HepG2 (cell line): ENCODE measurements at regions not wholly inside any gene's neighbourhood (a gene's known extent, or its start where the extent isn't known, plus 50 kb on each side); places are given as distances from the start of the nearest gene placed in this dataset.

Source experiments
- ATAC-seq: fragments of 200-7000 bp; cut with Tn5 transposase; 3 replicates; pipeline ENCODE4 v1.9.1; 2020; ENCODE audit warnings: mild to moderate bottlenecking, moderate library complexity
- BruUV-seq: library from RNA; stranded (reverse); fragments of 400-500 nt; replicated peaks from 2 replicates; lab custom pipeline; 2021; lab: Mats Ljungman, UMichigan
- CTCF ChIA-PET: fragments of 300-600 bp; formaldehyde crosslinking; extraction: SDS; loops from one replicate; lab custom pipeline; 2021; ENCODE audit warnings: low total read pairs, inconsistent platforms, low intra/inter-chr PET ratio; lab: Yijun Ruan, JAX
- POLR2A ChIA-PET: fragments of 350-600 bp; sonication (Branson Sonifier 250); formaldehyde crosslinking; loops from one replicate; lab custom pipeline; 2020; ENCODE audit warnings: antibody characterized with exemption, inconsistent platforms; lab: Yijun Ruan, JAX
- DNase-seq: peaks from one replicate; pipeline ENCODE4 v3.0.0-alpha.2; 2015; ENCODE audit warnings: low spot score
- FAIRE-seq: peaks from 3 replicates; lab custom pipeline; 2011; peaks lifted over from hg19 to GRCh38; lab: Jason Lieb, UNC
- H2AFZ ChIP-seq: one replicate; pipeline ENCODE4 v1.6.1; 2011; ENCODE audit warnings: low read length, inconsistent platforms
- H3K27ac ChIP-seq: fragments of 300-600 bp; 3 replicates; pipeline ENCODE4 v1.8.0; 2011; ENCODE audit warnings: mixed run types, mild to moderate bottlenecking, mixed read lengths, low read length, inconsistent platforms; ENCODE audit not compliant: insufficient read depth; ENCODE audit errors: extremely low read length
- H3K27me3 ChIP-seq, 2 experiments: fragments of 200-600 bp in 1 of 2; 2 replicates in 1 of 2; 3 replicates in 1 of 2; pipeline versions ENCODE4 v1.6.0 to v1.8.0; 2011; ENCODE audit warnings: low read length in 2 of 2, mild to moderate bottlenecking in 2 of 2, moderate library complexity in 2 of 2, inconsistent platforms in 1 of 2; ENCODE audit not compliant: insufficient read depth in 2 of 2, control insufficient read depth in 1 of 2
- H3K36me3 ChIP-seq, 2 experiments: fragments of 200-600 bp in 1 of 2; replicated peaks in 1 of 2; 2 replicates in 1 of 2; 3 replicates in 1 of 2; pipeline versions ENCODE4 v1.5.1 to v1.8.0; 2011; ENCODE audit warnings: low read length in 2 of 2, inconsistent platforms in 1 of 2; ENCODE audit not compliant: insufficient read depth in 2 of 2, control insufficient read depth in 1 of 2
- H3K4me1 ChIP-seq: 2 replicates; pipeline ENCODE4 v1.5.1; 2012; ENCODE audit warnings: low read length, inconsistent platforms; ENCODE audit not compliant: insufficient read depth
- H3K4me2 ChIP-seq: 2 replicates; pipeline ENCODE4 v1.6.0; 2011; ENCODE audit warnings: low read depth, low read length, inconsistent platforms
- H3K4me3 ChIP-seq, 3 experiments: fragments of 200-600 bp in 1 of 3; sonication (generic), shearing (Covaris generic) in 1 of 3; replicated peaks in 1 of 3; 2 replicates each; pipeline ENCODE4 v1.5.1; 2011 to 2016; ENCODE audit warnings: low read length in 3 of 3, inconsistent platforms in 2 of 3, low read depth in 2 of 3, mild to moderate bottlenecking in 2 of 3, control low read depth in 1 of 3, mixed read lengths in 1 of 3; ENCODE audit not compliant: insufficient read depth in 1 of 3
- H3K79me2 ChIP-seq: one replicate; pipeline ENCODE4 v1.6.1; 2011; ENCODE audit warnings: low read length, inconsistent platforms; ENCODE audit not compliant: insufficient read depth
- H3K9ac ChIP-seq: 2 replicates; pipeline ENCODE4 v1.6.0; 2011; ENCODE audit warnings: mild to moderate bottlenecking, low read depth, low read length, inconsistent platforms; ENCODE audit not compliant: insufficient read depth
- H3K9me3 ChIP-seq: 2 replicates; pipeline ENCODE4 v1.5.1; 2012; ENCODE audit warnings: mild to moderate bottlenecking, low read length
- H4K20me1 ChIP-seq: 2 replicates; pipeline ENCODE4 v1.6.0; 2011; ENCODE audit warnings: inconsistent platforms, mild to moderate bottlenecking, low read length, moderate library complexity; ENCODE audit not compliant: insufficient read depth
- ATF2 ChIP-seq: sonication (generic); formaldehyde crosslinking; IDR thresholded peaks from 2 replicates; pipeline ENCODE4 v1.4.0; 2020; ENCODE audit warnings: missing genetic modification reagents
- FOXK2 ChIP-seq: fragments of 450-650 bp; IDR thresholded peaks from 2 replicates; pipeline ENCODE4 v1.6.1; 2016
- HMGA1 ChIP-seq: sonication (generic); formaldehyde crosslinking; conservative IDR thresholded peaks from 2 replicates; pipeline ENCODE4 v1.4.0; 2020; ENCODE audit warnings: missing genetic modification reagents
- KAT7 ChIP-seq: IDR thresholded peaks from 2 replicates; pipeline ENCODE4 v1.6.1; 2018; ENCODE audit warnings: borderline replicate concordance, missing compliant biosample characterization
- KLF11 ChIP-seq: IDR thresholded peaks from 2 replicates; pipeline ENCODE4 v1.6.1; 2016; ENCODE audit warnings: missing compliant biosample characterization
- ZHX1 ChIP-seq: sonication (generic); formaldehyde crosslinking; IDR thresholded peaks from 2 replicates; pipeline ENCODE4 v1.8.1; 2022; ENCODE audit warnings: low read depth, mild to moderate bottlenecking, missing genetic modification reagents
- ZNF3 ChIP-seq: IDR thresholded peaks from 2 replicates; pipeline ENCODE4 v1.7.0; 2017; ENCODE audit warnings: inconsistent platforms
- ZNF337 ChIP-seq: sonication (generic); formaldehyde crosslinking; IDR thresholded peaks from 2 replicates; pipeline ENCODE4 v1.5.1; 2020; ENCODE audit warnings: missing genetic modification reagents, low read depth, mild to moderate bottlenecking, borderline replicate concordance
- ZNF430 ChIP-seq: sonication (generic); formaldehyde crosslinking; IDR thresholded peaks from 2 replicates; pipeline ENCODE4 v1.9.0; 2021; ENCODE audit warnings: mild to moderate bottlenecking, missing genetic modification reagents
- ZNF512B ChIP-seq: sonication (generic); formaldehyde crosslinking; IDR thresholded peaks from 2 replicates; pipeline ENCODE4 v1.5.1; 2020; ENCODE audit warnings: missing genetic modification reagents, mild to moderate bottlenecking, borderline replicate concordance
- ZNF547 ChIP-seq: sonication (generic); formaldehyde crosslinking; IDR thresholded peaks from 2 replicates; pipeline ENCODE4 v1.5.1; 2020; ENCODE audit warnings: mild to moderate bottlenecking, missing genetic modification reagents
- ZSCAN30 ChIP-seq: sonication (generic); formaldehyde crosslinking; IDR thresholded peaks from 2 replicates; pipeline ENCODE4 v1.5.0; 2020; ENCODE audit warnings: mild to moderate bottlenecking, missing genetic modification reagents
- WGBS: methylation state at CpG from one replicate; pipeline ENCODE4 v1.1.6; 2017; ENCODE audit warnings: low lambda C conversion rate; 5-methylcytosine and 5-hydroxymethylcytosine counted together
- in situ Hi-C: cut with HindIII; loops from 2 replicates; pipeline ENCODE4 v1.10.0; 2017; ENCODE audit warnings: low pct_unique_long_range_greater_than_20kb; ENCODE audit not compliant: extremely low pct_ligation_motif_present
- intact Hi-C: fragments of 100-400 bp; cut with micrococcal nuclease; formaldehyde crosslinking; loops from one replicate; pipeline ENCODE4 v1.10.0; 2022; ENCODE audit not compliant: unreplicated experiment
- small RNA-seq, 3 experiments: library from RNA; depleted of rRNA; stranded (forward); fragments of <200 nt; gene quantifications; one replicate each; pipeline ENCODE3, GENCODE V24; 2012; ENCODE audit warnings: low read depth in 2 of 3, low replicate concordance in 1 of 3; ENCODE audit not compliant: insufficient read length in 3 of 3, insufficient read depth in 2 of 3

GRCh38 chr3:89057398-89057797, 50.0 kb upstream of the EPHA3 start:
- Histone ChIP-seq H3K4me3 (no peak overlapping the region), H3K4me1 (no peaks in the 10 kb centered on the region), H3K27ac (no peak overlapping the region), H3K27me3 (no peaks in the 10 kb centered on the region), H4K20me1 (no peaks in the 10 kb centered on the region), H3K4me2 (no peak overlapping the region), H2AFZ (no peak overlapping the region), H3K9me3 (no peaks in the 10 kb centered on the region), H3K79me2 (no peaks in the 10 kb centered on the region), H3K36me3 (no peaks in the 10 kb centered on the region), H3K9ac (no peak overlapping the region)
- BruUV-seq, result no TSS peak
- DNase-seq (no peak), ATAC-seq (no peak), FAIRE-seq (no peak)
- in situ Hi-C loops (no loop called here), intact Hi-C loops (no loop called here)
- TF ChIP-seq ZHX1 (CRISPR knock-in tag), result no peak
- TF ChIP-seq KLF11, result no peak
- no peak for TF ChIP-seq ZNF3
- TF ChIP-seq KAT7, result no peak
- no peak for TF ChIP-seq HMGA1 (CRISPR knock-in tag)
- TF ChIP-seq ZNF337, result no peak
- no peak for TF ChIP-seq ZSCAN30
- TF ChIP-seq FOXK2, result no peak
- TF ChIP-seq ZNF430 (CRISPR knock-in tag), result no peak
- TF ChIP-seq ZNF547 (CRISPR knock-in tag), result no peak
- TF ChIP-seq ATF2, result no peak
- no peak for TF ChIP-seq ZNF512B (CRISPR knock-in tag)
- WGBS, result 6% methylated on average over 4 of the region's 4 CpGs
- POLR2A ChIA-PET, result no interaction called here
- CTCF ChIA-PET, result no interaction called here

Small RNA genes lying in the stretch of these regions (small RNA-seq; reads per million reads assigned to genes)
- 0 reads per million in 3 experiments for gene RF00019
